ENCODE measurements at regions not wholly inside any gene's neighbourhood (a gene's known extent, or its start where the extent isn't known, plus 50 kb on each side); places are given as distances from the start of the nearest gene placed in this dataset.

- DNase-seq: no peak
- intact Hi-C loops (cut with DNase I): no loop called here
- peaks cover 0 to 3% (median 0%) of the 10 kb centered on the region in 4 donors for H3K9me3 ChIP-seq
These were observed 812.6 kb upstream of the POU3F3 start for GRCh38 chr2:104041351-104041750.

GRCh38 chr2:104043864-104044263 is 810.1 kb upstream of the POU3F3 start:
- Histone ChIP-seq H3K36me3 (no peaks in the 10 kb centered on the region), H3K9me3 (no peaks in the 10 kb centered on the region), H3K27me3 (no peaks in the 10 kb centered on the region), H3K4me1 (no peaks in the 10 kb centered on the region), H3K27ac (no peak overlapping the region), H3K4me3 (no peak overlapping the region)
- TF ChIP-seq POLR2AphosphoS5 (IDR thresholded peaks at IDR 0.05): no peak
- TF ChIP-seq POLR2A (IDR thresholded peaks at IDR 0.05): no peak
- no peak for TF ChIP-seq CTCF (IDR thresholded peaks at IDR 0.05)
- no peak for TF ChIP-seq EP300 (IDR thresholded peaks at IDR 0.05)
- 48 to 62% methylated on average over 8 of the region's 8 CpGs for WGBS, 2 donors
- no peak for DNase-seq
- intact Hi-C loops (cut with DNase I): no loop called here

More at GRCh38 chr2:104041351-104041750, 812.6 kb upstream of the POU3F3 start:
- H3K4me3 ChIP-seq: no peak overlapping the region
- no peaks in the 10 kb centered on the region for H3K27me3 ChIP-seq
- H3K36me3 ChIP-seq: no peaks in the 10 kb centered on the region
- TF ChIP-seq POLR2A (IDR thresholded peaks at IDR 0.05): no peak
- no peak for TF ChIP-seq CTCF (IDR thresholded peaks at IDR 0.05)
- TF ChIP-seq EP300 (IDR thresholded peaks at IDR 0.05): no peak
- no peak for TF ChIP-seq POLR2AphosphoS5 (IDR thresholded peaks at IDR 0.05)
- no peaks in the 10 kb centered on the region for H3K4me1 ChIP-seq
- H3K27ac ChIP-seq: no peak overlapping the region

GRCh38 chr2:104045071-104045470 is 808.8 kb upstream of the POU3F3 start:
- DNase-seq: no peak
- Histone ChIP-seq H3K27me3 (no peaks in the 10 kb centered on the region), H3K36me3 (no peaks in the 10 kb centered on the region), H3K4me1 (no peaks in the 10 kb centered on the region), H3K9me3 (no peaks in the 10 kb centered on the region), H3K27ac (no peak overlapping the region), H3K4me3 (no peak overlapping the region)
- intact Hi-C loops (cut with DNase I): no loop called here
- TF ChIP-seq POLR2AphosphoS5 (IDR thresholded peaks at IDR 0.05) (no peak), POLR2A (IDR thresholded peaks at IDR 0.05) (no peak), EP300 (IDR thresholded peaks at IDR 0.05) (no peak), CTCF (IDR thresholded peaks at IDR 0.05) (no peak)
- 97% methylated on average over 5 of the region's 5 CpGs for WGBS, 2 donors

- WGBS, 2 donors: 77 to 80% methylated on average over 2 of the region's 2 CpGs
- H3K27me3 ChIP-seq: no peaks in the 10 kb centered on the region
- intact Hi-C loops (cut with DNase I): no loop called here
These were observed 807.4 kb upstream of the POU3F3 start for GRCh38 chr2:104046466-104046865.

More at GRCh38 chr2:104046466-104046865, 807.4 kb upstream of the POU3F3 start:
- no peak for DNase-seq
- Histone ChIP-seq H3K27ac (no peak overlapping the region), H3K36me3 (no peaks in the 10 kb centered on the region), H3K4me3 (no peak overlapping the region), H3K4me1 (no peaks in the 10 kb centered on the region), H3K9me3 (no peaks in the 10 kb centered on the region)
- TF ChIP-seq POLR2AphosphoS5 (IDR thresholded peaks at IDR 0.05) (no peak), POLR2A (IDR thresholded peaks at IDR 0.05) (no peak), EP300 (IDR thresholded peaks at IDR 0.05) (no peak), CTCF (IDR thresholded peaks at IDR 0.05) (no peak)
